GM23338 (cell line): ENCODE measurements at regions not wholly inside any gene's neighbourhood (a gene's known extent, or its start where the extent isn't known, plus 50 kb on each side); places are given as distances from the start of the nearest gene placed in this dataset.

Experiments
- ATAC-seq: fragments of 200-7000 bp; cut with Tn5 transposase; 3 replicates; pipeline ENCODE4 v1.9.1; 2020
- DNase-seq: peaks from one replicate; pipeline ENCODE4 v3.0.0-alpha.2; 2015; ENCODE audit warnings: low spot score
- H2AFZ ChIP-seq: fragments of 200-600 bp; sonication (generic); 2 replicates; pipeline ENCODE4 v1.8.0; 2016; ENCODE audit warnings: antibody characterized with exemption, mild to moderate bottlenecking, moderate library complexity
- H3F3A ChIP-seq: fragments of 200-600 bp; sonication (generic); replicated peaks from 2 replicates; pipeline ENCODE4 v1.8.0; 2017; ENCODE audit warnings: antibody characterized with exemption, mixed run types, low read depth
- H3K27ac ChIP-seq: fragments of 200-600 bp; sonication (generic); 2 replicates; pipeline ENCODE4 v1.6.1; 2016; ENCODE audit warnings: low read depth
- H3K27me3 ChIP-seq: fragments of 200-600 bp; sonication (generic); 2 replicates; pipeline ENCODE4 v1.8.0; 2016; ENCODE audit warnings: mild to moderate bottlenecking, mixed run types, moderate library complexity; ENCODE audit not compliant: insufficient read depth
- H3K36me3 ChIP-seq: fragments of 200-600 bp; sonication (generic); 2 replicates; pipeline ENCODE4 v1.8.0; 2016; ENCODE audit warnings: mild to moderate bottlenecking; ENCODE audit not compliant: insufficient read depth
- H3K4me1 ChIP-seq: fragments of 200-600 bp; sonication (generic); 2 replicates; pipeline ENCODE4 v1.8.0; 2016; ENCODE audit warnings: mild to moderate bottlenecking, moderate library complexity; ENCODE audit not compliant: insufficient read depth
- H3K4me2 ChIP-seq: fragments of 200-600 bp; sonication (generic); 2 replicates; pipeline ENCODE4 v1.7.1; 2017; ENCODE audit warnings: mixed run types
- H3K4me3 ChIP-seq: fragments of 200-600 bp; sonication (generic); 2 replicates; pipeline ENCODE4 v1.6.1; 2016; ENCODE audit warnings: mixed run types
- H3K79me2 ChIP-seq: fragments of 200-600 bp; sonication (generic); replicated peaks from 2 replicates; pipeline ENCODE4 v1.8.0; 2017; ENCODE audit warnings: mild to moderate bottlenecking; ENCODE audit not compliant: insufficient read depth
- H3K9me2 ChIP-seq: fragments of 200-600 bp; sonication (generic); 2 replicates; pipeline ENCODE4 v1.8.0; 2017; ENCODE audit not compliant: insufficient read depth
- H4K20me1 ChIP-seq: fragments of 200-600 bp; sonication (generic); replicated peaks from 2 replicates; pipeline ENCODE4 v1.8.0; 2017; ENCODE audit warnings: mild to moderate bottlenecking; ENCODE audit not compliant: insufficient read depth
- H3K27ac Mint-ChIP-seq: 2 replicates; pipeline ENCODE4 v1.8.0; 2020; ENCODE audit warnings: inconsistent platforms, mild to moderate bottlenecking, moderate library complexity, mixed read lengths
- H3K27me3 Mint-ChIP-seq: 3 replicates; pipeline ENCODE4 v1.8.0; 2022; ENCODE audit warnings: low read depth, mild to moderate bottlenecking, moderate library complexity, mixed read lengths, inconsistent platforms; ENCODE audit not compliant: insufficient read depth, poor library complexity
- H3K36me3 Mint-ChIP-seq: 3 replicates; pipeline ENCODE4 v1.8.0; 2021; ENCODE audit warnings: low read depth, mild to moderate bottlenecking, inconsistent platforms, moderate library complexity, mixed read lengths
- H3K4me1 Mint-ChIP-seq: 3 replicates; pipeline ENCODE4 v1.8.0; 2020; ENCODE audit warnings: mild to moderate bottlenecking, inconsistent platforms, mixed read lengths
- H3K4me3 Mint-ChIP-seq: 3 replicates; pipeline ENCODE4 v1.8.0; 2021; ENCODE audit warnings: moderate library complexity, mild to moderate bottlenecking, inconsistent platforms, mixed read lengths
- H3K9me3 Mint-ChIP-seq: 3 replicates; pipeline ENCODE4 v1.8.0; 2020; ENCODE audit warnings: moderate library complexity, mild to moderate bottlenecking, inconsistent platforms, mixed read lengths
- CREB1 ChIP-seq: fragments of 250-450 bp; sonication (Bioruptor Pico); IDR thresholded peaks from 2 replicates; pipeline ENCODE4 v1.5.0; 2020; ENCODE audit warnings: low read depth, mild to moderate bottlenecking, moderate library complexity
- EZH2 ChIP-seq: fragments of 200-600 bp; sonication (generic); IDR thresholded peaks from one replicate; pipeline ENCODE4 v1.8.0; 2017; ENCODE audit warnings: antibody characterized with exemption, mild to moderate bottlenecking, low read depth; ENCODE audit not compliant: unreplicated experiment
- EZH2phosphoT487 ChIP-seq: fragments of 200-600 bp; sonication (generic); IDR thresholded peaks from one replicate; pipeline ENCODE4 v1.8.1; 2018; ENCODE audit warnings: antibody characterized with exemption; ENCODE audit not compliant: unreplicated experiment
- JUNB ChIP-seq: IDR thresholded peaks from one replicate; pipeline ENCODE4 v1.6.1; 2016; ENCODE audit warnings: antibody characterized with exemption; ENCODE audit not compliant: unreplicated experiment
- NANOG ChIP-seq: IDR thresholded peaks from 2 replicates; pipeline ENCODE4 v1.6.1; 2016; ENCODE audit warnings: antibody characterized with exemption, borderline replicate concordance
- POLR2AphosphoS5 ChIP-seq: IDR thresholded peaks from 2 replicates; pipeline ENCODE4 v1.6.1; 2016; ENCODE audit warnings: antibody characterized with exemption, low read depth
- REST ChIP-seq: IDR thresholded peaks from one replicate; pipeline ENCODE4 v1.6.1; 2018; ENCODE audit warnings: antibody characterized with exemption; ENCODE audit not compliant: unreplicated experiment
- STAT1 ChIP-seq: IDR thresholded peaks from one replicate; pipeline ENCODE4 v1.6.1; 2016; ENCODE audit warnings: antibody characterized with exemption; ENCODE audit not compliant: unreplicated experiment
- ZNF114 ChIP-seq: fragments of 250-450 bp; sonication (Bioruptor Pico); IDR thresholded peaks from 2 replicates; pipeline ENCODE4 v1.5.0; 2020; ENCODE audit warnings: mild to moderate bottlenecking, moderate library complexity
- ZNF331 ChIP-seq: fragments of 250-450 bp; sonication (Bioruptor Pico); IDR thresholded peaks from 2 replicates; pipeline ENCODE4 v1.5.0; 2020; ENCODE audit warnings: low read depth, mild to moderate bottlenecking, moderate library complexity
- ZNF462 ChIP-seq: fragments of 250-450 bp; sonication (Bioruptor Pico); IDR thresholded peaks from 2 replicates; pipeline ENCODE4 v1.5.0; 2020; ENCODE audit warnings: mild to moderate bottlenecking, moderate library complexity
- TF ChIP-seq, protein P1 (sequence below), 2 experiments: fragments of 200-600 bp in 1 of 2; sonication (generic) in 1 of 2; conservative IDR thresholded peaks; 2 replicates each; pipeline versions ENCODE4 v1.5.1 to v1.6.1; 2016 to 2017; ENCODE audit warnings: antibody characterized with exemption in 2 of 2, low read depth in 2 of 2, mild to moderate bottlenecking in 2 of 2, moderate library complexity in 1 of 2
- TF ChIP-seq, protein P2 (sequence below): IDR thresholded peaks from 2 replicates; pipeline ENCODE4 v1.6.1; 2016; ENCODE audit warnings: antibody characterized with exemption

DNA sequence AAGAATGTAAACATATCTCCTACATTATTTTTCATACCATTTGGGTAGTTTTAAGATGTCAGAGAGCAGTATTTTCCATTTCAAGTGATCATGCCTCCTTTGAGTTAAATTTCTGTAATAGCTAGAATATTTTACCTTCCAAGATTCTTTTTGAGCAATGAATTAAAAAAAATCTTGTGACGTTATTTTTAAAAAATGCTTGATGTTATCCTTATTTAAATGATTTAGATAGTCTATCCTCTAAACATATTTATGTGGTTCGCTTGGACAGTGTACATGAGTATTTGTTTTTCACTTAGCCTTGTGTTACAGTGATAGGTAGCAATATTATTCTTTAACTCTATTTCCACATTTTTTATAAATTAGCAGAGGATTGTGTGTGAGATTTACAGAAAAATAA lies 639.2 kb upstream of the CDH2 start:
- Histone ChIP-seq H3K4me2 (no peak overlapping the region), H3K4me1 (no peaks in the 10 kb centered on the region), H3K27ac (no peak overlapping the region), H3K27me3 (no peaks in the 10 kb centered on the region), H3K79me2 (no peaks in the 10 kb centered on the region), H3F3A (no peaks in the 10 kb centered on the region), H3K36me3 (no peaks in the 10 kb centered on the region), H3K4me3 (no peak overlapping the region), H3K9me2 (no peaks in the 10 kb centered on the region), H4K20me1 (no peaks in the 10 kb centered on the region), H2AFZ (no peak overlapping the region)
- no peaks in the 10 kb centered on the region for H3K27me3 Mint-ChIP-seq
- DNase-seq = no peak
- H3K4me3 Mint-ChIP-seq = no peak overlapping the region
- H3K9me3 Mint-ChIP-seq = no peaks in the 10 kb centered on the region
- H3K27ac Mint-ChIP-seq = no peak overlapping the region
- no peak for ATAC-seq
- no peaks in the 10 kb centered on the region for H3K36me3 Mint-ChIP-seq
- no peaks in the 10 kb centered on the region for H3K4me1 Mint-ChIP-seq
- TF ChIP-seq ZNF331 (CRISPR knock-in tag) = no peak
- no peak for TF ChIP-seq STAT1
- no peak for TF ChIP-seq POLR2AphosphoS5
- no peak for TF ChIP-seq REST
- no peak for TF ChIP-seq EZH2
- TF ChIP-seq, protein P1, sequence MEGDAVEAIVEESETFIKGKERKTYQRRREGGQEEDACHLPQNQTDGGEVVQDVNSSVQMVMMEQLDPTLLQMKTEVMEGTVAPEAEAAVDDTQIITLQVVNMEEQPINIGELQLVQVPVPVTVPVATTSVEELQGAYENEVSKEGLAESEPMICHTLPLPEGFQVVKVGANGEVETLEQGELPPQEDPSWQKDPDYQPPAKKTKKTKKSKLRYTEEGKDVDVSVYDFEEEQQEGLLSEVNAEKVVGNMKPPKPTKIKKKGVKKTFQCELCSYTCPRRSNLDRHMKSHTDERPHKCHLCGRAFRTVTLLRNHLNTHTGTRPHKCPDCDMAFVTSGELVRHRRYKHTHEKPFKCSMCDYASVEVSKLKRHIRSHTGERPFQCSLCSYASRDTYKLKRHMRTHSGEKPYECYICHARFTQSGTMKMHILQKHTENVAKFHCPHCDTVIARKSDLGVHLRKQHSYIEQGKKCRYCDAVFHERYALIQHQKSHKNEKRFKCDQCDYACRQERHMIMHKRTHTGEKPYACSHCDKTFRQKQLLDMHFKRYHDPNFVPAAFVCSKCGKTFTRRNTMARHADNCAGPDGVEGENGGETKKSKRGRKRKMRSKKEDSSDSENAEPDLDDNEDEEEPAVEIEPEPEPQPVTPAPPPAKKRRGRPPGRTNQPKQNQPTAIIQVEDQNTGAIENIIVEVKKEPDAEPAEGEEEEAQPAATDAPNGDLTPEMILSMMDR (conservative IDR thresholded peaks at IDR 0.05; ENCODE audit: low read depth in 2 of 2) = no peak
- TF ChIP-seq, protein P2, sequence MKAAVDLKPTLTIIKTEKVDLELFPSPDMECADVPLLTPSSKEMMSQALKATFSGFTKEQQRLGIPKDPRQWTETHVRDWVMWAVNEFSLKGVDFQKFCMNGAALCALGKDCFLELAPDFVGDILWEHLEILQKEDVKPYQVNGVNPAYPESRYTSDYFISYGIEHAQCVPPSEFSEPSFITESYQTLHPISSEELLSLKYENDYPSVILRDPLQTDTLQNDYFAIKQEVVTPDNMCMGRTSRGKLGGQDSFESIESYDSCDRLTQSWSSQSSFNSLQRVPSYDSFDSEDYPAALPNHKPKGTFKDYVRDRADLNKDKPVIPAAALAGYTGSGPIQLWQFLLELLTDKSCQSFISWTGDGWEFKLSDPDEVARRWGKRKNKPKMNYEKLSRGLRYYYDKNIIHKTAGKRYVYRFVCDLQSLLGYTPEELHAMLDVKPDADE = no peak
- no peak for TF ChIP-seq ZNF114 (CRISPR knock-in tag)
- TF ChIP-seq NANOG = no peak
- no peak for TF ChIP-seq ZNF462 (CRISPR knock-in tag)
- TF ChIP-seq JUNB = no peak
- no peak for TF ChIP-seq EZH2phosphoT487
- no peak for TF ChIP-seq CREB1 (CRISPR knock-in tag)
